ENCODE measurements at regions not wholly inside any gene's neighbourhood (a gene's known extent, or its start where the extent isn't known, plus 50 kb on each side); places are given as distances from the start of the nearest gene placed in this dataset.

GRCh38 chr1:219489636-219490035 lies 123.3 kb downstream of the ZC3H11B start:
- Histone ChIP-seq H3K9ac (ENCODE audit: low read length in 3 of 3) (no peak overlapping the region), H3K27ac (ENCODE audit: low read depth in 2 of 2, low read length in 2 of 2) (no peak overlapping the region), H3K27me3 (ENCODE audit: control insufficient read depth, insufficient read depth, low read length) (no peaks in the 10 kb centered on the region), H3K36me3 (ENCODE audit: control insufficient read depth in 2 of 3, insufficient read depth in 3 of 3, low read length in 3 of 3) (no peaks in the 10 kb centered on the region), H3K4me1 (ENCODE audit: control insufficient read depth in 2 of 3, insufficient read depth in 2 of 3, low read depth in 1 of 3, low read length in 3 of 3) (no peaks in the 10 kb centered on the region), H3K9me3 (ENCODE audit: control insufficient read depth in 2 of 3, insufficient read depth in 1 of 3, low read length in 3 of 3) (no peaks in the 10 kb centered on the region), H3K4me3 (ENCODE audit: low read length in 3 of 3) (no peak overlapping the region)
- DNase-seq, result no peak
- intact Hi-C loops (cut with DNase I), result no loop called here
- no peak for TF ChIP-seq CTCF (IDR thresholded peaks at IDR 0.05; ENCODE audit: borderline replicate concordance, extremely low read depth, insufficient read depth)
- no peak for FAIRE-seq

- Histone ChIP-seq H3K4me3 (ENCODE audit: low read length in 3 of 3) (no peak overlapping the region), H3K27me3 (ENCODE audit: control insufficient read depth, insufficient read depth, low read length) (no peaks in the 10 kb centered on the region), H3K27ac (ENCODE audit: low read depth in 2 of 2, low read length in 2 of 2) (no peak overlapping the region), H3K9me3 (ENCODE audit: control insufficient read depth in 2 of 3, insufficient read depth in 1 of 3, low read length in 3 of 3) (no peaks in the 10 kb centered on the region), H3K4me1 (ENCODE audit: control insufficient read depth in 2 of 3, insufficient read depth in 2 of 3, low read depth in 1 of 3, low read length in 3 of 3) (no peaks in the 10 kb centered on the region), H3K9ac (ENCODE audit: low read length in 3 of 3) (no peak overlapping the region), H3K36me3 (ENCODE audit: control insufficient read depth in 2 of 3, insufficient read depth in 3 of 3, low read length in 3 of 3) (no peaks in the 10 kb centered on the region)
- intact Hi-C loops (cut with DNase I), result no loop called here
- FAIRE-seq (no peak), DNase-seq (no peak)
- TF ChIP-seq CTCF (IDR thresholded peaks at IDR 0.05; ENCODE audit: borderline replicate concordance, extremely low read depth, insufficient read depth), result no peak
Measured at GRCh38 chr1:219488275-219488674, 124.6 kb downstream of the ZC3H11B start.

GRCh38 chr1:219483530-219483929 lies 129.4 kb downstream of the ZC3H11B start:
- Histone ChIP-seq H3K9ac (ENCODE audit: low read length in 3 of 3) (no peak overlapping the region), H3K27me3 (ENCODE audit: control insufficient read depth, insufficient read depth, low read length) (no peaks in the 10 kb centered on the region), H3K27ac (ENCODE audit: low read depth in 2 of 2, low read length in 2 of 2) (no peak overlapping the region), H3K36me3 (ENCODE audit: control insufficient read depth in 2 of 3, insufficient read depth in 3 of 3, low read length in 3 of 3) (no peaks in the 10 kb centered on the region), H3K4me3 (ENCODE audit: low read length in 3 of 3) (no peak overlapping the region), H3K4me1 (ENCODE audit: control insufficient read depth in 2 of 3, insufficient read depth in 2 of 3, low read depth in 1 of 3, low read length in 3 of 3) (no peaks in the 10 kb centered on the region), H3K9me3 (ENCODE audit: control insufficient read depth in 2 of 3, insufficient read depth in 1 of 3, low read length in 3 of 3) (no peaks in the 10 kb centered on the region)
- FAIRE-seq (no peak), DNase-seq (no peak)
- intact Hi-C loops (cut with DNase I), result no loop called here
- TF ChIP-seq CTCF (IDR thresholded peaks at IDR 0.05; ENCODE audit: borderline replicate concordance, extremely low read depth, insufficient read depth), result no peak

GRCh38 chr1:219480011-219480410 lies 132.9 kb downstream of the ZC3H11B start:
- FAIRE-seq, result no peak
- no peaks in the 10 kb centered on the region for H3K9me3 ChIP-seq (ENCODE audit: control insufficient read depth in 2 of 3, insufficient read depth in 1 of 3, low read length in 3 of 3)
- H3K27me3 ChIP-seq (ENCODE audit: control insufficient read depth, insufficient read depth, low read length), result no peaks in the 10 kb centered on the region
- H3K36me3 ChIP-seq (ENCODE audit: control insufficient read depth in 2 of 3, insufficient read depth in 3 of 3, low read length in 3 of 3), result no peaks in the 10 kb centered on the region
- no peak overlapping the region for H3K9ac ChIP-seq (ENCODE audit: low read length in 3 of 3)
- no peaks in the 10 kb centered on the region for H3K4me1 ChIP-seq (ENCODE audit: control insufficient read depth in 2 of 3, insufficient read depth in 2 of 3, low read depth in 1 of 3, low read length in 3 of 3)
- H3K4me3 ChIP-seq (ENCODE audit: low read length in 3 of 3), result no peak overlapping the region
- no peak overlapping the region for H3K27ac ChIP-seq (ENCODE audit: low read depth in 2 of 2, low read length in 2 of 2)
- no peak for TF ChIP-seq CTCF (IDR thresholded peaks at IDR 0.05; ENCODE audit: borderline replicate concordance, extremely low read depth, insufficient read depth)
- intact Hi-C loops (cut with DNase I), result no loop called here
- no peak for DNase-seq

Data from kidney (tissue), 13 donors.